HAP-1 (cell line): ENCODE measurements at regions not wholly inside any gene's neighbourhood (a gene's known extent, or its start where the extent isn't known, plus 50 kb on each side); places are given as distances from the start of the nearest gene placed in this dataset.
"Not testable (repeated sequence)": the region's sequence is repeated elsewhere in the genome, so short reads cannot be mapped to it uniquely, and the experiment has no call there.

Experiments used
- DNase-seq, 2 experiments: peaks; one replicate each; pipeline ENCODE4 v3.0.0-alpha.2; 2016 to 2020; ENCODE audit warnings: low spot score in 2 of 2
- H3K27me3 ChIP-seq: fragments of 250-450 bp; sonication (Bioruptor Pico); 2 replicates; pipeline ENCODE4 v1.5.1; 2020; ENCODE audit warnings: low read depth, mild to moderate bottlenecking, moderate library complexity
- H3K36me3 ChIP-seq: fragments of 250-450 bp; sonication (Bioruptor Pico); replicated peaks from 2 replicates; pipeline ENCODE4 v1.5.1; 2020; ENCODE audit warnings: mild to moderate bottlenecking
- H3K4me1 ChIP-seq: fragments of 250-450 bp; sonication (Bioruptor Pico); 2 replicates; pipeline ENCODE4 v1.5.1; 2020; ENCODE audit warnings: mild to moderate bottlenecking
- H3K4me3 ChIP-seq: fragments of 250-450 bp; sonication (Bioruptor Pico); 2 replicates; pipeline ENCODE4 v1.5.1; 2020; ENCODE audit warnings: mild to moderate bottlenecking, moderate library complexity
- H3K9me3 ChIP-seq: fragments of 250-450 bp; sonication (Bioruptor Pico); 2 replicates; pipeline ENCODE4 v1.5.1; 2020; ENCODE audit warnings: mild to moderate bottlenecking, moderate library complexity
- in situ Hi-C: fragments of 300-500 bp; cut with MboI; formaldehyde crosslinking; loops from 3 replicates; pipeline ENCODE4 v1.14.3; 2020; ENCODE audit warnings: low sequenced_read_pairs, inconsistent platforms, mixed read lengths

GRCh38 chr5:56740868-56741267 is 74.5 kb upstream of the MAP3K1 start:
- Histone ChIP-seq H3K36me3 (no peaks in the 10 kb centered on the region), H3K4me1 (no peaks in the 10 kb centered on the region), H3K27me3 (no peaks in the 10 kb centered on the region), H3K9me3 (no peaks in the 10 kb centered on the region), H3K4me3 (no peak overlapping the region)
- DNase-seq: no peak
- in situ Hi-C loops: no loop called here

- Histone ChIP-seq H3K4me3 (no peak overlapping the region), H3K27me3 (no peaks in the 10 kb centered on the region), H3K36me3 (no peaks in the 10 kb centered on the region), H3K9me3 (no peaks in the 10 kb centered on the region), H3K4me1 (no peaks in the 10 kb centered on the region)
- in situ Hi-C loops: no loop called here
- no peak for DNase-seq
Measured at GRCh38 chr5:56739990-56740389, 75.4 kb upstream of the MAP3K1 start.

DNA sequence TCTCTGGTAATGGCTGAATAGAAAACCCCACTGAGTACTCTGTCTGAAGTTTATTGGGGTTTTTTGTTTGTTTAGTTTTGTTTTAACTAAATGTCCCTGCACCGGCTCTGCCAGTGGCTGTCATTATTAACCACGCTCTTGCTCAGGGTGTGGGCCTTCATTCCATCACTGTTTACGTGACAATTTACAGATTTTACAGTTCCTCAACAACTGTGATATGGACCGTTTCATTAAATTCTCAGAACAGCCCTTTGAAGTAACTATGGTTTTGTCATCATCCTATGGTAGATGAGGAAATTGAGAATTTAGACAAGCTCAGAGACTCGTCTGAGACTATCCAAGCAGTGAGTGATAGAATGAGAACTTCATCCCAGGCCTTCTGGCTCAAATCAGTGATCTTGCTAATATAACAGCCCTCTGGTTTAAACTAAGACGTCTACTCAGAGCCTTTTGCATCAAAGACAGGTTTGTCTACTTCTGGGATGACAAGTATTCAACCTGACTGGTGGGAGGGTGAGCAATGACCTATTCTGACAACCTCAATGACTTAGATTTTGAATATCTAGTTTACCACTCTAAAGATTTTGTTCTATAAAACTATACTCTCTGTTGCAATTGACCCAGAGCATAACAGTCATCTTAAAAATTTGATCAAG is 77.3 kb upstream of the MAP3K1 start:
- no peaks in the 10 kb centered on the region for H3K36me3 ChIP-seq
- H3K4me3 ChIP-seq: no peak overlapping the region
- DNase-seq: no peak
- H3K9me3 ChIP-seq: no peaks in the 10 kb centered on the region
- no peaks in the 10 kb centered on the region for H3K27me3 ChIP-seq
- no peaks in the 10 kb centered on the region for H3K4me1 ChIP-seq
- in situ Hi-C loops: no loop called here

- H3K4me3 ChIP-seq: no peak overlapping the region
- no peaks in the 10 kb centered on the region for H3K9me3 ChIP-seq
- H3K36me3 ChIP-seq: no peaks in the 10 kb centered on the region
- H3K27me3 ChIP-seq: no peaks in the 10 kb centered on the region
- DNase-seq: no peak
- H3K4me1 ChIP-seq: no peaks in the 10 kb centered on the region
- in situ Hi-C loops: no loop called here
Measured at GRCh38 chr5:56737002-56737621, 78.2 kb upstream of the MAP3K1 start.

GRCh38 chr5:56735849-56736641 is 79.3 kb upstream of the MAP3K1 start:
- H3K4me3 ChIP-seq: no peak overlapping the region
- no peak for DNase-seq
- H3K27me3 ChIP-seq: no peaks in the 10 kb centered on the region
- H3K9me3 ChIP-seq: no peaks in the 10 kb centered on the region
- in situ Hi-C loops: no loop called here
- H3K4me1 ChIP-seq: no peaks in the 10 kb centered on the region
- no peaks in the 10 kb centered on the region for H3K36me3 ChIP-seq

DNA sequence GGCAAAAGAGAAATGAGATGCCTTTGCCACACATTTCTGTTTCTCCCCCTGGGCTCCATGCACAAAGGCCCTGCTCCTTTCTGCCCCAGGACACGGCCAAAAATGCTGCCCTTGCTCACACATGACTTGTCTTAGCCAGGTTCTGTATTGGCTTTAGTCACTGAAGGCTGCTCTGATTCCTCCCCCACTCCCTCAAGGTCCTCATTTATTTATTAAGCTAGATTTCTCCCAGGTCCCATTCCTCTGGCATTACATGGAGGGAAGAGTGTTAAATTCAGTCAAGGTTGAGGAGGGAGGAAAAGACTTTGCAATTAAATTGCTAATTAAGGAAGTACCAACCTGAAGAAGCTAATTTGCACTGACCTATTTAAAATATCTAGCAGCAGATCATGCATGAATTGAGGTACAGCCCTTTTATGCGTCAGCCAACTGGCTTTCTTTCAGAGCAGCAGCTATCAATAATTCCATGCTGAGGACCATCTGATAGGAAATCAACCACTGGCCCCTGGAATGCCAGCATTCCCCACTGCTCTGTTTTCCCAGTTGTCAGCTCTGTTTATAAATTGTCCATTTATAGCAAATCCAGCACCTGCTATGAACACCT is 81.2 kb upstream of the MAP3K1 start:
- H3K9me3 ChIP-seq: no peaks in the 10 kb centered on the region
- in situ Hi-C loops: no loop called here
- H3K36me3 ChIP-seq: no peaks in the 10 kb centered on the region
- no peaks in the 10 kb centered on the region for H3K27me3 ChIP-seq
- H3K4me3 ChIP-seq: no peak overlapping the region
- H3K4me1 ChIP-seq: no peaks in the 10 kb centered on the region
- DNase-seq: no peak

GRCh38 chr5:56733580-56733979 is 81.8 kb upstream of the MAP3K1 start:
- H3K4me1 ChIP-seq: no peaks in the 10 kb centered on the region
- H3K36me3 ChIP-seq: no peaks in the 10 kb centered on the region
- H3K4me3 ChIP-seq: no peak overlapping the region
- in situ Hi-C loops: no loop called here
- H3K9me3 ChIP-seq: no peaks in the 10 kb centered on the region
- DNase-seq: no peak
- H3K27me3 ChIP-seq: no peaks in the 10 kb centered on the region

GRCh38 chr5:56732121-56732520 is 83.2 kb upstream of the MAP3K1 start:
- Histone ChIP-seq H3K27me3 (no peaks in the 10 kb centered on the region), H3K9me3 (no peaks in the 10 kb centered on the region), H3K4me3 (no peak overlapping the region), H3K4me1 (no peaks in the 10 kb centered on the region), H3K36me3 (no peaks in the 10 kb centered on the region)
- DNase-seq: no peak
- in situ Hi-C loops: no loop called here

- H3K36me3 ChIP-seq, H3K27me3 ChIP-seq, DNase-seq, H3K4me1 ChIP-seq, in situ Hi-C loops, H3K4me3 ChIP-seq, H3K9me3 ChIP-seq: not testable (repeated sequence)
Measured at GRCh38 chr5:56731473-56731872, 83.9 kb upstream of the MAP3K1 start.

DNA sequence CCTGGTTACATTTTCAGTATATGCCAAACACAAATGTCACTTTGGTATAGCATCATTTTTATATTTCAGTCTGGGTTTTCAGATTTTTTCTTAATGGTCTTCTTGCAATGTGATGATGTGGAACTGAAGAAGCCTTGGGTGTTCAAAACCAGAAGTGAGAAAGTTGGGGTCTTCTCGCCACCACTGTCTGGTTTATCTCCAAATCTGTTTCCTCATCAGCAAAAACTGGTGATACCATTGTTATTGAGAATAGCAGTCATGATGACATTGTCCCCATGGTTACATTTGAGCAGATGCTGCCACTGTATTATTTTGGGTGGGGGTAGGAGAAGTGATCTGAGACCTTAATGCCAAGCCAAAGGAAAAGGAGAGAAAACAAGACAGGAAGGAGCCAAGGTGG is 85.9 kb upstream of the MAP3K1 start:
- no peaks in the 10 kb centered on the region for H3K4me1 ChIP-seq
- no peak overlapping the region for H3K4me3 ChIP-seq
- no peaks in the 10 kb centered on the region for H3K36me3 ChIP-seq
- in situ Hi-C loops: no loop called here
- no peaks in the 10 kb centered on the region for H3K27me3 ChIP-seq
- H3K9me3 ChIP-seq: no peaks in the 10 kb centered on the region
- no peak for DNase-seq

DNA sequence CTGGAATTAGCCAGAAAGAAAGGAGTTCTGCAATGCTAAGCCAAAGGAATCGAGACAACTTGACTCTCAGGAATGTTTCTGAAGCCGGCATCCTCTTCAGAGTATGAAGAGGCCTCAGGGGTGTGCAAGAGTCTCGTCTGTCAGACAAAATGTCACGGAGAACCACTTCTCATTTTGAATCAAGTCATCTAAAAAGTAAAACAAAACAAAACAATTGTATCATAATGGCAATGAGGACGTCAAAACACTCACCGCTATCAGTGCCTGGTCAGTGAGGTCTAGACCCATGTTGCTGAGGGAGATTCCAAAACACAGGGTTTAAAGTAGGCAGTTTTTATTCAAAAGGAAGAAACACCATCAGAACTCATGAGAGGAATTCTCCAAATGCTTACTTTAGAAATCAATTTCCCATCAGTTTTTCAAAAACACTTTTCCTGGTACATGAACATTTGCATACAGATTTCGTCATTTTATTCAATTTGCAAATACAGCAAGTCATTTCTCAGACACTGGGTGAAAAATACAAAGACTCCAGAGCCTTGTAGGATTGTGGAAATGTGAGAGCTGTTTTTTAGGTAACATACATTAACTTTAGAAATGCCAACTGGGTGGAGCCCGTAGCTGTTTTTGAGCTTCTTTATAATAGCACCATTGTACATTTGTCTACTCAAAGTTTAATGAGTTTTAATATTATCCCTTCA is 89.5 kb upstream of the MAP3K1 start:
- no peaks in the 10 kb centered on the region for H3K9me3 ChIP-seq
- no peaks in the 10 kb centered on the region for H3K36me3 ChIP-seq
- in situ Hi-C loops: no loop called here
- H3K4me3 ChIP-seq: no peak overlapping the region
- no peaks in the 10 kb centered on the region for H3K27me3 ChIP-seq
- no peak for DNase-seq
- H3K4me1 ChIP-seq: no peaks in the 10 kb centered on the region

DNA sequence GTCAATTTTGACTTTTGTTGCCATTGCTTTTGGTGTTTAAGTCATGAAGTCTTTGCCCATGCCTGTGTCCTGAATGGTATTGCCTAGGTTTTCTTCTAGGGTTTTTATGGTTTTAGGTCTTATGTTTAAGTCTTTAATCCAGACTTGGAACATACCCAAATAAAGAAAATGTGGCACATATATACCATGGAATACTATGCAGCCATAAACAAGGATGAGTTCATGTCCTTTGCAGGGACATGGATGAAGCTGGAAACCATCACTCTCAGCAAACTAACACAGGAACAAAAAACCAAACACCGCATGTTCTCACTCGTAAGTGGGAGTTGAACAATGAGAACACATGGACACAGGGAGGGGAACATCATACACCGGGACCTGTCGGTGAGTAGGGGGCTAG is 90.5 kb upstream of the MAP3K1 start:
- in situ Hi-C loops: not testable (repeated sequence)

DNA sequence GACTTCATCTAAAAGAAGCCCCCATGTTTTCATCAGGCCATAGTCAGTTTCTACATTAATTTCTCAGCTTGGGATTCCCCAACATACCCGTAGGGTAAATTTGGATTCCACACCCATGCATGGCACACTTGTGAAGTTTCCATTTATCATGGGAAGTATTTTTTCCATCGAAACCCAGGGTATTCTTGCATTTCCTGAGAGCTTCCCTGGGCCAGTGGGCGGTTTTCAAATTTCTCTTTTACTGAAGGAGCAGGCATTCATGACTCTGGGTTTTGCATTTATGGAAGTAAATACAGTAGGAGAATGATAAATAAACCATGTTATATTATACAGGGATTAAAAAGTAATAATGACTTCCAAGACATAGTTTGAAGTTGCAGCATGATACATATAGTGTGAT is 93.0 kb upstream of the MAP3K1 start:
- H3K4me1 ChIP-seq: no peaks in the 10 kb centered on the region
- DNase-seq: no peak
- no peaks in the 10 kb centered on the region for H3K27me3 ChIP-seq
- H3K9me3 ChIP-seq: no peaks in the 10 kb centered on the region
- H3K4me3 ChIP-seq: no peak overlapping the region
- in situ Hi-C loops: no loop called here
- H3K36me3 ChIP-seq: no peaks in the 10 kb centered on the region

More for the DNA sequence above, 90.5 kb upstream of the MAP3K1 start:
- H3K36me3 ChIP-seq, H3K9me3 ChIP-seq, H3K4me3 ChIP-seq, H3K27me3 ChIP-seq, DNase-seq, H3K4me1 ChIP-seq: not testable (repeated sequence)
